HG03520 (cell line): ENCODE measurements at regions not wholly inside any gene's neighbourhood (a gene's known extent, or its start where the extent isn't known, plus 50 kb on each side); places are given as distances from the start of the nearest gene placed in this dataset.

Source experiments
- ATAC-seq: cut with Tn5 transposase; IDR thresholded peaks from one replicate; pipeline ENCODE4 v1.9.1; 2021; ENCODE audit warnings: mild to moderate bottlenecking, moderate library complexity; ENCODE audit not compliant: unreplicated experiment

GRCh38 chr2:120985997-120986651, 250.5 kb downstream of the GLI2 start:
- ATAC-seq: no peak

- no peak for ATAC-seq
These were observed 251.4 kb downstream of the GLI2 start for GRCh38 chr2:120986898-120987650.

- no peak for ATAC-seq
These were observed 252.5 kb downstream of the GLI2 start for GRCh38 chr2:120988051-120988699.

- ATAC-seq: no peak
These were observed 253.2 kb downstream of the GLI2 start for GRCh38 chr2:120988700-120989511.

GRCh38 chr2:120989512-120990441, 254.1 kb downstream of the GLI2 start:
- no peak for ATAC-seq

GRCh38 chr2:120990451-120990871, 254.8 kb downstream of the GLI2 start:
- no peak for ATAC-seq

GRCh38 chr2:120991441-120991840, 255.8 kb downstream of the GLI2 start:
- no peak for ATAC-seq

- no peak for ATAC-seq
These were observed 257.3 kb downstream of the GLI2 start for GRCh38 chr2:120992791-120993555.

- no peak for ATAC-seq
These were observed 258.0 kb downstream of the GLI2 start for GRCh38 chr2:120993661-120994060.

- ATAC-seq: no peak
These were observed 258.8 kb downstream of the GLI2 start for GRCh38 chr2:120994301-120994995.

- no peak for ATAC-seq
These were observed 259.5 kb downstream of the GLI2 start for GRCh38 chr2:120995152-120995551.

GRCh38 chr2:120995656-120996190, 260.1 kb downstream of the GLI2 start:
- no peak for ATAC-seq

GRCh38 chr2:120999377-121000097, 263.9 kb downstream of the GLI2 start:
- no peak for ATAC-seq

- no peak for ATAC-seq
These were observed 265.1 kb downstream of the GLI2 start for GRCh38 chr2:121000804-121001203.

GRCh38 chr2:121001641-121002040, 266.0 kb downstream of the GLI2 start:
- no peak for ATAC-seq

- ATAC-seq: no peak
These were observed 266.9 kb downstream of the GLI2 start for GRCh38 chr2:121002597-121002996.

GRCh38 chr2:121003391-121003790, 267.7 kb downstream of the GLI2 start:
- ATAC-seq: no peak

GRCh38 chr2:121004359-121004758, 268.7 kb downstream of the GLI2 start:
- no peak for ATAC-seq
